OCI-LY7 (cell line): ENCODE measurements at regions not wholly inside any gene's neighbourhood (a gene's known extent, or its start where the extent isn't known, plus 50 kb on each side); places are given as distances from the start of the nearest gene placed in this dataset.
"Not testable (repeated sequence)": the region's sequence is repeated elsewhere in the genome, so short reads cannot be mapped to it uniquely, and the experiment has no call there.

Experiments
- BruUV-seq: library from RNA; stranded (reverse); fragments of 400-500 nt; replicated peaks from 2 replicates; lab custom pipeline; 2021; lab: Mats Ljungman, UMichigan
- CTCF ChIA-PET: fragments of 300-600 bp; sonication (Branson Sonifier 250); formaldehyde crosslinking; loops from one replicate; lab custom pipeline; 2022; ENCODE audit warnings: antibody characterized with exemption; ENCODE audit not compliant: unreplicated experiment; lab: Charles Lee
- POLR2A ChIA-PET: fragments of 300-600 bp; sonication (Branson Sonifier 250); formaldehyde crosslinking; loops from one replicate; lab custom pipeline; 2022; ENCODE audit warnings: antibody characterized with exemption; lab: Charles Lee
- DNase-seq: peaks from one replicate; pipeline ENCODE4 v3.0.0-alpha.2; 2015; ENCODE audit warnings: low spot score
- H2AFZ ChIP-seq: fragments of 200-600 bp; sonication (generic), shearing (Covaris generic); 2 replicates; pipeline ENCODE4 v1.6.1; 2014; ENCODE audit warnings: mild to moderate bottlenecking, antibody characterized with exemption, low read length, moderate library complexity
- H3K27ac ChIP-seq: fragments of 200-600 bp; sonication (generic); 2 replicates; pipeline ENCODE4 v1.5.1; 2014; ENCODE audit warnings: mixed run types, low read depth, mild to moderate bottlenecking, moderate library complexity, low read length, inconsistent platforms; ENCODE audit not compliant: poor library complexity, severe bottlenecking
- H3K36me3 ChIP-seq: fragments of 200-600 bp; sonication (generic); 2 replicates; pipeline ENCODE4 v1.6.1; 2014; ENCODE audit warnings: mild to moderate bottlenecking, antibody characterized with exemption, low read length, moderate library complexity, mixed read lengths; ENCODE audit not compliant: insufficient read depth
- H3K4me1 ChIP-seq: fragments of 200-600 bp; sonication (generic); 2 replicates; pipeline ENCODE4 v1.5.1; 2014; ENCODE audit warnings: mild to moderate bottlenecking, low read length; ENCODE audit not compliant: insufficient read depth, poor library complexity, severe bottlenecking
- H3K4me2 ChIP-seq: fragments of 200-600 bp; sonication (generic); 2 replicates; pipeline ENCODE4 v1.6.1; 2014; ENCODE audit warnings: mild to moderate bottlenecking, low read length
- H3K4me3 ChIP-seq: fragments of 200-600 bp; sonication (generic); 2 replicates; pipeline ENCODE4 v1.5.1; 2014; ENCODE audit warnings: mild to moderate bottlenecking, low read depth, low read length; ENCODE audit not compliant: poor library complexity, severe bottlenecking
- H3K79me2 ChIP-seq: fragments of 200-600 bp; sonication (generic); 2 replicates; pipeline ENCODE4 v1.6.1; 2016; ENCODE audit warnings: low read depth, mild to moderate bottlenecking, low read length, moderate library complexity, mixed read lengths; ENCODE audit not compliant: insufficient read depth
- H3K9me2 ChIP-seq: fragments of 200-600 bp; sonication (generic); 2 replicates; pipeline ENCODE4 v1.6.1; 2016; ENCODE audit warnings: mild to moderate bottlenecking, low read length, mixed read lengths; ENCODE audit not compliant: insufficient read depth
- H3K9me3 ChIP-seq: fragments of 200-600 bp; sonication (generic); 2 replicates; pipeline ENCODE4 v1.6.1; 2014; ENCODE audit warnings: mild to moderate bottlenecking, mixed run types, low read length, mixed read lengths
- H4K20me1 ChIP-seq: fragments of 200-600 bp; sonication (generic); 2 replicates; pipeline ENCODE4 v1.6.1; 2014; ENCODE audit warnings: mild to moderate bottlenecking, antibody characterized with exemption, low read length, moderate library complexity, mixed read lengths; ENCODE audit not compliant: insufficient read depth
- EZH2phosphoT487 ChIP-seq: fragments of 200-600 bp; sonication (generic); IDR thresholded peaks from 2 replicates; pipeline ENCODE4 v1.6.1; 2018; ENCODE audit warnings: low read depth, borderline replicate concordance, mild to moderate bottlenecking, mixed run types, antibody characterized with exemption, low read length, moderate library complexity, mixed read lengths
- intact Hi-C: fragments of 100-400 bp; cut with micrococcal nuclease; formaldehyde crosslinking; loops from one replicate; pipeline ENCODE4 v1.10.0; 2022; ENCODE audit not compliant: unreplicated experiment
- TF ChIP-seq, protein P1 (sequence below): fragments of 200-600 bp; sonication (generic); conservative IDR thresholded peaks from 2 replicates; pipeline ENCODE4 v1.5.1; 2014; ENCODE audit warnings: mild to moderate bottlenecking, antibody characterized with exemption, low read length, moderate library complexity, mixed read lengths

DNA sequence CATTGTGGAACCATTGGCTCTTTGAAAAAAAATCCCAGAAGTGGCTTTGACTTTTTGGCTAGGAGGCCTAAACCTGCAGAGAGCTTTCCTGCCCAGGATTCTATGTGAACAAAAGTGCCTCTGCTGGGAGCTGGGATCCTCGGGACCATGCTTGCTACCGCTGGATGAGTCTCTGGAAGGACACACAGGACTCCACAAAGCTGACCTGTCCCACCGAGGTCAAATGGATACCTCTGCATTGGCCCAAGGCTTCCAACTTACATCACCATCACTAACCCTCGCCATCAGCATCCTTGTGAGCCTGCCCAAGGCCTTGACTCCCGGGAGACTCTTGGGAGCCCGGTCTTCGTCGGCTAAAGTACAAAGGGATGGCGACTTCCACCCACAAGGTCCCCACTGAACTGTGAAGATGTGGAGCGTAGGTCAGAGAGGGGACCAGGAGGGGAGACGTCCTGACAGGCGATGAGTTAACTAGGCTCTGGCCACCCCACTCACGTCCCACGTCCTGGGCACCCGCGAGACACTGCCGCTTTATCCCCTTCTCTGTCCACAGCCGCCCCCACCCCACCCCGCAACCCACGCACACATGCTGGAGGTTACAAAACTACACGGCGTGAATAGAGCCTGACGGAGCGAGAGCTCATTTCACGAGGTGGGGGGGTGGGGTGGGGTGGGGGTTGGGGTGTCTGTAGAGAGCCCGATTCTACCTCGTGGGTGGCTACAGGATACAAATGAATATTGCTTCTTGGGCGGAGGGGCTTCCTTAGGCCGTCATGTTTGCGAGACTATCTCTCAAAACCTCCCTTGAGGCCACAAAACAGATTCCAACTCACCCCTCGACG lies 3906.8 kb upstream of the OR11H1 start:
- H3K79me2 ChIP-seq, DNase-seq, BruUV-seq, POLR2A ChIA-PET, H3K36me3 ChIP-seq, H2AFZ ChIP-seq, H3K4me2 ChIP-seq, H3K4me1 ChIP-seq, intact Hi-C loops, H3K27ac ChIP-seq, H3K4me3 ChIP-seq, H4K20me1 ChIP-seq, CTCF ChIA-PET, H3K9me2 ChIP-seq: not testable (repeated sequence)
- H3K9me3 ChIP-seq: peaks cover 19% of the 10 kb centered on the region

DNA sequence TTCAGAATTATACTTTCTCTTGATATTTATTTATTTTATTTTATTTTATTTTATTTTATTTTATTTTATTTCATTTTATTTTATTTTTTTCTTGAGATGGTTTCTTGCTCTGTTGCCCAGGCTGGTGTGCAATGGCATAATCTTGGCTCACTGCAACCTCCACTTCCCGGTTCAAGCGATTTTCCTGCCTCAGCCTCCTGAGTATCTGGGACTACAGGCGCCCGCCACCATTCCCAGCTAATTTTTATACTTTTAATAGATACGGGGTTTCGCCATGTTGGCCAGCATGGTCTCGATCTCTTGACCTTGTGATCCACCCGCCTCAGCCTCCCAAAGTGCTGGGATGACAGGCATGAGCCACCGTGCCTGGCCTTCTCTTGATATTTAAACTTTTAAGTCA lies 3905.2 kb upstream of the OR11H1 start:
- H3K9me2 ChIP-seq, H4K20me1 ChIP-seq, H3K4me3 ChIP-seq, CTCF ChIA-PET, H3K36me3 ChIP-seq, DNase-seq, H2AFZ ChIP-seq, H3K4me2 ChIP-seq, H3K4me1 ChIP-seq, BruUV-seq, intact Hi-C loops, H3K27ac ChIP-seq, POLR2A ChIA-PET, H3K79me2 ChIP-seq: not testable (repeated sequence)
- H3K9me3 ChIP-seq: peaks cover 19% of the 10 kb centered on the region

DNA sequence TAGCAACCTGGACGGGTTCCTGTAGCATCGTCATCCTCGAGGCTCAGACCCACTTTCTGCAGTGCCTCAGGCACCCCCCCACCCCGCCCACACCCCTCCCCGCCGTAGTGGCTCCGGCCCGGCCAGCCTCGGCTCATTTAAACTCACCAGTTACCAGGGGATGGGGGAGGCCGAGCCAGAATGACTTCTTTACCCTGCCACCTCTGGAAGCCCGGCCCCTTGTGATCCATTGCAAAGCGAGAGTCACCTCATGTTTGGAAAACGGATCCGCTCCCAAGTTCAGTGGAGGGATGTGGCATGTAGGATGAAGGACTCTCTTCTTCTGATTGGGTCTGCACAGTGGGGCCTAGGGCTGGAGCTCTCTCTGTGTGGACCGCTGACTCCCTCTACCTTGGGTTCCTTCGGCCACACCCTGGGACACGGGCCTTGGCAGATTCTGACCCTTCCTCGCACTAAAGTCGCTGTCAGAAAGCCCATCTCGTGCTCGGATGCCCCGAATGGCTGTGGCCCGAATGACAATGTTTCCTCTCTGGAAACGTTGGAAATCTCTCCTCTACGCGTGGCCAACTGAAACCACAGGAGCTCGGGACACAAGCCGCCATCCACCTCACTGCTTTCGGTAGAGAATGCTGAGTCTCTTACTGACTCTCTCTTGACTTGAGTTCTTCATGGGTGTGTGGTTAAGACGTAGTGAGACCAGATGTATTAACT lies 3902.1 kb upstream of the OR11H1 start:
- DNase-seq, H4K20me1 ChIP-seq, H3K4me2 ChIP-seq, H3K27ac ChIP-seq, CTCF ChIA-PET, H3K36me3 ChIP-seq, H2AFZ ChIP-seq, H3K4me3 ChIP-seq, H3K4me1 ChIP-seq, H3K79me2 ChIP-seq, H3K9me2 ChIP-seq, BruUV-seq, intact Hi-C loops: not testable (repeated sequence)
- peaks cover 20% of the 10 kb centered on the region for H3K9me3 ChIP-seq
- POLR2A ChIA-PET: interaction anchor here (0.6 kb wide), 1 partner anchor 22 kb away, joined by 3 read pairs; no protein-coding TSS in a partner anchor

DNA sequence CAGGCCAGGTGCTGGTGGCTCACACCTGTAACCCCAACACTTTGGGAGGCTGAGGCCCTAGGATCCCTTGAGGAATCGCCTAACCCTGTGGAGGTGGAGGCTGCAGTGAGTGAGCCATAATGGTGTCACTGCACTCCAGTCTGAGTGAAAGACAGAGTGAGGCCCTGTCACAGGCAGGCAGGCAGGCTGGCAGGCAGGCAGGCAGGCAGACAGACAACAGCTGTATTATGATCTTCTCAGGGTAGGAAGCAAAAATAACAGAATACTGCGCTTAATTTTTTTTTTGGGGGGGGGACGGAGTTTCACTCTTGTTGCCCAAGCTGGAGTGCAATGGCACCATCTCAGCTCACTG lies 3901.6 kb upstream of the OR11H1 start:
- ChIA-PET CTCF (no interaction called here), POLR2A (interaction anchor here (0.6 kb wide), 1 partner anchor 22 kb away, joined by 3 read pairs; no protein-coding TSS in a partner anchor)
- no TSS peak for BruUV-seq
- Histone ChIP-seq H3K36me3 (no peaks in the 10 kb centered on the region), H2AFZ (no peak overlapping the region), H3K9me3 (peaks cover 20% of the 10 kb centered on the region), H4K20me1 (no peaks in the 10 kb centered on the region), H3K27ac (no peak overlapping the region), H3K4me3 (no peak overlapping the region), H3K79me2 (no peaks in the 10 kb centered on the region), H3K9me2 (no peaks in the 10 kb centered on the region), H3K4me2 (no peak overlapping the region), H3K4me1 (no peaks in the 10 kb centered on the region)
- no peak for DNase-seq
- intact Hi-C loops: no loop called here
- TF ChIP-seq, protein P1, sequence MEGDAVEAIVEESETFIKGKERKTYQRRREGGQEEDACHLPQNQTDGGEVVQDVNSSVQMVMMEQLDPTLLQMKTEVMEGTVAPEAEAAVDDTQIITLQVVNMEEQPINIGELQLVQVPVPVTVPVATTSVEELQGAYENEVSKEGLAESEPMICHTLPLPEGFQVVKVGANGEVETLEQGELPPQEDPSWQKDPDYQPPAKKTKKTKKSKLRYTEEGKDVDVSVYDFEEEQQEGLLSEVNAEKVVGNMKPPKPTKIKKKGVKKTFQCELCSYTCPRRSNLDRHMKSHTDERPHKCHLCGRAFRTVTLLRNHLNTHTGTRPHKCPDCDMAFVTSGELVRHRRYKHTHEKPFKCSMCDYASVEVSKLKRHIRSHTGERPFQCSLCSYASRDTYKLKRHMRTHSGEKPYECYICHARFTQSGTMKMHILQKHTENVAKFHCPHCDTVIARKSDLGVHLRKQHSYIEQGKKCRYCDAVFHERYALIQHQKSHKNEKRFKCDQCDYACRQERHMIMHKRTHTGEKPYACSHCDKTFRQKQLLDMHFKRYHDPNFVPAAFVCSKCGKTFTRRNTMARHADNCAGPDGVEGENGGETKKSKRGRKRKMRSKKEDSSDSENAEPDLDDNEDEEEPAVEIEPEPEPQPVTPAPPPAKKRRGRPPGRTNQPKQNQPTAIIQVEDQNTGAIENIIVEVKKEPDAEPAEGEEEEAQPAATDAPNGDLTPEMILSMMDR: no peak
- no peak for TF ChIP-seq EZH2phosphoT487

DNA sequence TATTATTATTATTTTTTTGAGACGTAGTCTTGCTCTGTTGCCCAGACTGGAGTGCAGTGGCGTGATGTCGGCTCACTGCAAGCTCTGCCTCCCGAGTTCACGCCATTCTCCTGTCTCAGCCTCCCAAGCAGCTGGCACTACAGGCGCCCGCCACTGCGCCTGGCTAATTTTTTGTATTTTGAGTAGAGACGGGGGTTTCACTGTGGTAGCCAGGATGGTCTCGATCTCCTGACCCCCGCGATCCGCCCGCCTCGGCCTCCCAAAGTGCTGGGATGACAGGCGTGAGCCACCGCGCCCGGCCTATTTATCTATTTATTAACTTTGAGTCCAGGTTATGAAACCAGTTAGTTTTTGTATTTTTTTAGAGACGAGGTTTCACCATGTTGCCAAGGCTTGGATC lies 3901.0 kb upstream of the OR11H1 start:
- H3K36me3 ChIP-seq, H3K4me2 ChIP-seq, BruUV-seq, H4K20me1 ChIP-seq, H3K27ac ChIP-seq, H3K4me1 ChIP-seq, H3K4me3 ChIP-seq, POLR2A ChIA-PET, CTCF ChIA-PET, DNase-seq, intact Hi-C loops, H3K9me2 ChIP-seq, H3K79me2 ChIP-seq, H2AFZ ChIP-seq: not testable (repeated sequence)
- peaks cover 17% of the 10 kb centered on the region for H3K9me3 ChIP-seq
